GM10266 (cell line): ENCODE measurements at regions not wholly inside any gene's neighbourhood (a gene's known extent, or its start where the extent isn't known, plus 50 kb on each side); places are given as distances from the start of the nearest gene placed in this dataset.

Experiments used
- DNase-seq: peaks from one replicate; pipeline ENCODE4 v3.0.0; 2012; ENCODE audit errors: extremely low spot score
- TF ChIP-seq, protein P1 (sequence below): IDR thresholded peaks from 2 replicates; pipeline ENCODE4 v1.5.1; 2012; ENCODE audit warnings: mild to moderate bottlenecking, low read depth; ENCODE audit not compliant: control insufficient read depth, insufficient read depth; ENCODE audit errors: missing control alignments

GRCh38 chr2:236686561-236686960 lies 116.9 kb downstream of the ACKR3 start:
- DNase-seq: no peak
- TF ChIP-seq, protein P1, sequence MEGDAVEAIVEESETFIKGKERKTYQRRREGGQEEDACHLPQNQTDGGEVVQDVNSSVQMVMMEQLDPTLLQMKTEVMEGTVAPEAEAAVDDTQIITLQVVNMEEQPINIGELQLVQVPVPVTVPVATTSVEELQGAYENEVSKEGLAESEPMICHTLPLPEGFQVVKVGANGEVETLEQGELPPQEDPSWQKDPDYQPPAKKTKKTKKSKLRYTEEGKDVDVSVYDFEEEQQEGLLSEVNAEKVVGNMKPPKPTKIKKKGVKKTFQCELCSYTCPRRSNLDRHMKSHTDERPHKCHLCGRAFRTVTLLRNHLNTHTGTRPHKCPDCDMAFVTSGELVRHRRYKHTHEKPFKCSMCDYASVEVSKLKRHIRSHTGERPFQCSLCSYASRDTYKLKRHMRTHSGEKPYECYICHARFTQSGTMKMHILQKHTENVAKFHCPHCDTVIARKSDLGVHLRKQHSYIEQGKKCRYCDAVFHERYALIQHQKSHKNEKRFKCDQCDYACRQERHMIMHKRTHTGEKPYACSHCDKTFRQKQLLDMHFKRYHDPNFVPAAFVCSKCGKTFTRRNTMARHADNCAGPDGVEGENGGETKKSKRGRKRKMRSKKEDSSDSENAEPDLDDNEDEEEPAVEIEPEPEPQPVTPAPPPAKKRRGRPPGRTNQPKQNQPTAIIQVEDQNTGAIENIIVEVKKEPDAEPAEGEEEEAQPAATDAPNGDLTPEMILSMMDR: no peak

- no peak for DNase-seq
- TF ChIP-seq, protein P1: no peak
These were observed 117.8 kb downstream of the ACKR3 start for GRCh38 chr2:236687296-236687965.

DNA sequence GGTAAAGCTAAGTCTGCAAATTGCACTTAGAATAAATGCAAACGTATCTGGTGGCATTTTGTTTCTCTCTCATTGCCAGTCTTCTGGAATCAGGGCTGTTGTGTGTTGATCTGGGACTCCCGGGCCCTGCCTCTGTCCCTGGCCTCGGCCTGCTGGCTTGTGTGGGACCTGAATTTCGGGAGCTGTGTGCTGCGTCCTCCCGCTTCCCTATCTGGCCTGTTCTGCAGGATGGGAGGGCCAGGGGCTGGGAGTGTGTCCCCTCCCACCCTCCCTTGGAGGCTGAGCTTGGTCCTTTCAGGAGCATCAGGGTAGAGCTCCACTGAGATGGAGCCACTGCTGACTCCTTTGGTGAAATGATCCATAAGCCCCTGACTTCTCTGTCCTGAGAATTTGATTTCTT lies 118.5 kb downstream of the ACKR3 start:
- TF ChIP-seq, protein P1: no peak

GRCh38 chr2:236688563-236689392 lies 119.2 kb downstream of the ACKR3 start:
- TF ChIP-seq, protein P1: no peak
- DNase-seq: no peak

More for the DNA sequence above, 118.5 kb downstream of the ACKR3 start:
- DNase-seq: no peak

- TF ChIP-seq, protein P1: no peak
- DNase-seq: no peak
These were observed 119.7 kb downstream of the ACKR3 start for GRCh38 chr2:236689393-236689700.

DNA sequence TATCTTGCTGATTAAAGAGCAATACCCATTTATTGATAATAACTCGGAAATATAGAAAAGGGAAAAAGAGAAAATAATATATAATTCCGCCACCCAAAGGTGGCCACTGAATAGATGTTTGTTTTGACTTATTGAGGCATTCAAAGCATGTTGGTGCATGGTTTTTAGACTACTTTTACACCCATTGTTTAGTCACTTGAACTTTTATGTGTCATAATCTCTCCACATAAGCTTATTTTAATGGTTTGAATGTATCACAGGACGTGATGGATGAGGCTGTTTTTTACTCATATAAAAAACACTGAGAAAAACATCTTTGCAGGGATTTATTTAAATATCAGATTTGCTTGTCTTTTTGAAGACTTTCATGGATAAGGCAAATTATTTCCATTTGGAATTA lies 120.4 kb downstream of the ACKR3 start:
- no peak for DNase-seq
- TF ChIP-seq, protein P1: no peak

DNA sequence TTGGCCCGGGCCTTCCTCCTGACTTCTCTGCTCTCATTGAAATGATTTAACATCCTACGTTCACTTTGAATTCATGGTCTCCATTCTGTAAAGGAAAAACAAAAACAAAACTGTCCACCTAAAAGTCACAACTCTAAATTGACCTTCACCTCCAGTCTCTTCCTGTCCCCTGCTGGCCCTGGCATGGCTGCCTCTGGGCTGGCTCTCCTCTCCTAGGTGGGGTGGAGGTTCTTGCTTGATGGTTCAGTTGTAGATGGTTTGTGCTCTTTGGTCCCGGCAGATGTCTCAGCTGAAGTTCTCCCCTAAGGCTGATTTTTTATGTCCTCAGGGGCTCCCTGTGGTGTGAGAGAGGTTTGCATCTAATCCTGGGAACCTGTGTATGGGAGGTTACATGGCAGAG lies 121.1 kb downstream of the ACKR3 start:
- TF ChIP-seq, protein P1: no peak
- DNase-seq: no peak
